ENCODE measurements at regions not wholly inside any gene's neighbourhood (a gene's known extent, or its start where the extent isn't known, plus 50 kb on each side); places are given as distances from the start of the nearest gene placed in this dataset.
"Not testable (repeated sequence)": the region's sequence is repeated elsewhere in the genome, so short reads cannot be mapped to it uniquely, and the experiment has no call there.

DNA sequence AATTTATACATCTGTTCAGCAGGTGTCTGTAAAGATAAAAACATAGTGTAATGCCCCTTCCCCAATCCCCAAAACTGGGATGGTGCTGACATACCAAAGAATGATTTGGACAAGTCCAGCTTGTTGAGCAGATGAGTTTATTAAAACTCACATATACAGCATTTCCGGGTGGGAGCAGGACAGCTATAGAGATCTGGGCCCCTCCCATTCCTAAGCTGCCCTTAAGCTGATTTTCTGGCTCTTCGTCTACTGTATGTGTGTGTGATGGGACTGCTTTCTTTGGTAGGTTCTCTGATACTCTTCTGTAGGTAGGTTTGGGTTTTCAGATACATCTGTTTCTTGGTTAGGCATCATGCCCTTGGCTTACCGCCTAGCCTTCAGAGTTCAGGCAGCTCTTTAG lies 703.7 kb upstream of the PCDH10 start:
- no peaks in the 10 kb centered on the region for H4K20me1 ChIP-seq (ENCODE audit: low read depth, low read length)
- no peak overlapping the region for H3K4me3 ChIP-seq (ENCODE audit: insufficient read depth, low read length, poor library complexity, severe bottlenecking)
- TF ChIP-seq EZH2phosphoT487 (conservative IDR thresholded peaks at IDR 0.05; ENCODE audit: low read length), result no peak
- TF ChIP-seq, protein P1, sequence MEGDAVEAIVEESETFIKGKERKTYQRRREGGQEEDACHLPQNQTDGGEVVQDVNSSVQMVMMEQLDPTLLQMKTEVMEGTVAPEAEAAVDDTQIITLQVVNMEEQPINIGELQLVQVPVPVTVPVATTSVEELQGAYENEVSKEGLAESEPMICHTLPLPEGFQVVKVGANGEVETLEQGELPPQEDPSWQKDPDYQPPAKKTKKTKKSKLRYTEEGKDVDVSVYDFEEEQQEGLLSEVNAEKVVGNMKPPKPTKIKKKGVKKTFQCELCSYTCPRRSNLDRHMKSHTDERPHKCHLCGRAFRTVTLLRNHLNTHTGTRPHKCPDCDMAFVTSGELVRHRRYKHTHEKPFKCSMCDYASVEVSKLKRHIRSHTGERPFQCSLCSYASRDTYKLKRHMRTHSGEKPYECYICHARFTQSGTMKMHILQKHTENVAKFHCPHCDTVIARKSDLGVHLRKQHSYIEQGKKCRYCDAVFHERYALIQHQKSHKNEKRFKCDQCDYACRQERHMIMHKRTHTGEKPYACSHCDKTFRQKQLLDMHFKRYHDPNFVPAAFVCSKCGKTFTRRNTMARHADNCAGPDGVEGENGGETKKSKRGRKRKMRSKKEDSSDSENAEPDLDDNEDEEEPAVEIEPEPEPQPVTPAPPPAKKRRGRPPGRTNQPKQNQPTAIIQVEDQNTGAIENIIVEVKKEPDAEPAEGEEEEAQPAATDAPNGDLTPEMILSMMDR (IDR thresholded peaks at IDR 0.05; ENCODE audit: insufficient read depth, low read length, poor library complexity, severe bottlenecking), result no peak
- H3K79me2 ChIP-seq (ENCODE audit: insufficient read depth, low read length), result no peaks in the 10 kb centered on the region
- no peaks in the 10 kb centered on the region for H3K36me3 ChIP-seq (ENCODE audit: low read length)
- no peak overlapping the region for H3K4me2 ChIP-seq (ENCODE audit: low read depth, low read length, poor library complexity, severe bottlenecking)
- H3F3A ChIP-seq (ENCODE audit: insufficient read depth), result no peaks in the 10 kb centered on the region
- no peaks in the 10 kb centered on the region for H3K9me3 ChIP-seq (ENCODE audit: insufficient read depth, low read length)
- no peaks in the 10 kb centered on the region for H3K9me2 ChIP-seq (replicated peaks; ENCODE audit: insufficient read depth, low read length)
- no peak overlapping the region for H3K9ac ChIP-seq (ENCODE audit: low read length)
- no peak overlapping the region for H2AFZ ChIP-seq (ENCODE audit: low read depth, low read length, severe bottlenecking)
- no peak overlapping the region for H3K27ac ChIP-seq (ENCODE audit: low read depth, low read length)
- no peaks in the 10 kb centered on the region for H3K27me3 ChIP-seq (ENCODE audit: low read length)

DNA sequence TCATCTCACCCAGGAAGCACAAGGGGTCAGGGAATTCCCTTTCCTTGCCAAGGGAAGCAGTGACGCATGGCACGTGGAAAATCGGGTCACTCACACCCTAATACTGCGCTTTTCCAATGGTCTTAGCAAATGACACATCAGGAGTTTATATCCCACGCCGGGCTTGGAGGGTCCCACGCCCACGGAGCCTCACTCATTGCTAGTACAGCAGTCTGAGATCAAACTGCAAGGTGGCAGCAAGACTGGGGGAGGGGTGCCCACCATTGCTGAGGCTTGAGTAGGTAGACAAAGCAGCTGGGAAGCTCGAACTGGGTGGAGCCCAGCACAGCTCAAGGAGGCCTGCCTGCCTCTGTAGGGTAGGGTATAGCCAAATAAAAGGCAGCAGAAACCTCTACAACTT lies 691.1 kb upstream of the PCDH10 start:
- not testable (repeated sequence) for H3K79me2 ChIP-seq (ENCODE audit: insufficient read depth, low read length); H3K27me3 ChIP-seq (ENCODE audit: low read length); H3K27ac ChIP-seq (ENCODE audit: low read depth, low read length); H3K9me3 ChIP-seq (ENCODE audit: insufficient read depth, low read length); H3K9ac ChIP-seq (ENCODE audit: low read length); H3K36me3 ChIP-seq (ENCODE audit: low read length); H4K20me1 ChIP-seq (ENCODE audit: low read depth, low read length); H2AFZ ChIP-seq (ENCODE audit: low read depth, low read length, severe bottlenecking); H3K9me2 ChIP-seq (replicated peaks; ENCODE audit: insufficient read depth, low read length); H3K4me3 ChIP-seq (ENCODE audit: insufficient read depth, low read length, poor library complexity, severe bottlenecking); H3F3A ChIP-seq (ENCODE audit: insufficient read depth); H3K4me2 ChIP-seq (ENCODE audit: low read depth, low read length, poor library complexity, severe bottlenecking)

DNA sequence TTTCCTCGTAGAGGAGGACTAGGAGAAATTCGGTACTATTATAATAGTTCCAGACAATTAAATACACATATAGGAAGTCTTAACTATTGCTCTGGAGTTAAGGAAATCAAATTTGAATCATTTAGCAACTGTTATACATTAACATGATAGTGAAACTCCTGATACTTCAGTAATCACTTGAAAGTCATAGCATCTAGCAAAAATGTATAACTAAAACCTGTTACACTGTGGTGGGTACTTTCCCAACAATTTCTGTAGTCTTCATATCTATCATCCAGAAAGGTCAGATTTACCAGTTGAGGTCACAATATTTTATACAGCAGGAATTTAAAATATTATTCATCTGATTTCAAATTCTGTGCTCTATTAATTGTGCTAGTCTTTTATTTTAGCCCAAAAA lies 669.6 kb upstream of the PCDH10 start:
- Histone ChIP-seq H3K4me2 (ENCODE audit: low read depth, low read length, poor library complexity, severe bottlenecking) (no peak overlapping the region), H3F3A (ENCODE audit: insufficient read depth) (no peaks in the 10 kb centered on the region), H3K36me3 (ENCODE audit: low read length) (no peaks in the 10 kb centered on the region), H3K9ac (ENCODE audit: low read length) (no peak overlapping the region), H3K9me2 (replicated peaks; ENCODE audit: insufficient read depth, low read length) (no peaks in the 10 kb centered on the region), H3K27me3 (ENCODE audit: low read length) (no peaks in the 10 kb centered on the region), H3K4me3 (ENCODE audit: insufficient read depth, low read length, poor library complexity, severe bottlenecking) (no peak overlapping the region), H3K9me3 (ENCODE audit: insufficient read depth, low read length) (no peaks in the 10 kb centered on the region), H3K79me2 (ENCODE audit: insufficient read depth, low read length) (no peaks in the 10 kb centered on the region), H2AFZ (ENCODE audit: low read depth, low read length, severe bottlenecking) (no peak overlapping the region), H3K27ac (ENCODE audit: low read depth, low read length) (no peak overlapping the region), H4K20me1 (ENCODE audit: low read depth, low read length) (no peaks in the 10 kb centered on the region)
- no peak for TF ChIP-seq EZH2phosphoT487 (conservative IDR thresholded peaks at IDR 0.05; ENCODE audit: low read length)
- TF ChIP-seq, protein P1 (IDR thresholded peaks at IDR 0.05; ENCODE audit: insufficient read depth, low read length, poor library complexity, severe bottlenecking), result no peak

DNA sequence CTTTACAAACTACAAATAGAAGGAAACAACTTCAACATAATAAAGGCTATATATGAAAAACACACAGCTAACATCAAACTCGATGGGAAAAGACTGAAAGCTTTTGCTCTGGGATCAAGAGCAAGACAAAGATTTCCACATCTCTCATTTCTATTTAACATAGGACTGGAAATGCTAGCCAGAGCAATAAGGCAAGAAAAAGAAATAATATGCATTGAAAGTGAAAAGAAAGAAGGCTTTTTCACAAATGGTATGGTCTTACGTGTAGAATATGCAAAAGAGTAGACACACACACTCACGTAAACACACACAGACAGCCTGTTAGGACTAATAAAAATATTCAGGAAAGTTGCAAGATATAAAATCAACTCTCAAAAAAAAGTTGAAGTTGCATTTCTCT lies 660.5 kb upstream of the PCDH10 start:
- Histone ChIP-seq H3K4me3 (ENCODE audit: insufficient read depth, low read length, poor library complexity, severe bottlenecking) (no peak overlapping the region), H3F3A (ENCODE audit: insufficient read depth) (no peaks in the 10 kb centered on the region), H3K4me2 (ENCODE audit: low read depth, low read length, poor library complexity, severe bottlenecking) (no peak overlapping the region), H3K27me3 (ENCODE audit: low read length) (no peaks in the 10 kb centered on the region), H3K9ac (ENCODE audit: low read length) (no peak overlapping the region), H3K27ac (ENCODE audit: low read depth, low read length) (no peak overlapping the region), H3K9me2 (replicated peaks; ENCODE audit: insufficient read depth, low read length) (no peaks in the 10 kb centered on the region), H3K36me3 (ENCODE audit: low read length) (no peaks in the 10 kb centered on the region), H2AFZ (ENCODE audit: low read depth, low read length, severe bottlenecking) (no peak overlapping the region), H3K9me3 (ENCODE audit: insufficient read depth, low read length) (no peaks in the 10 kb centered on the region), H4K20me1 (ENCODE audit: low read depth, low read length) (no peaks in the 10 kb centered on the region), H3K79me2 (ENCODE audit: insufficient read depth, low read length) (no peaks in the 10 kb centered on the region)
- TF ChIP-seq, protein P1 (IDR thresholded peaks at IDR 0.05; ENCODE audit: insufficient read depth, low read length, poor library complexity, severe bottlenecking), result no peak
- TF ChIP-seq EZH2phosphoT487 (conservative IDR thresholded peaks at IDR 0.05; ENCODE audit: low read length), result no peak

Data from SU-DHL-6 (cell line).